ENCODE measurements at regions not wholly inside any gene's neighbourhood (a gene's known extent, or its start where the extent isn't known, plus 50 kb on each side); places are given as distances from the start of the nearest gene placed in this dataset.
"Not testable (repeated sequence)": the region's sequence is repeated elsewhere in the genome, so short reads cannot be mapped to it uniquely, and the experiment has no call there.

- TF ChIP-seq CTCF (conservative IDR thresholded peaks at IDR 0.05 in 1 of 2, IDR thresholded peaks at IDR 0.05 in 1 of 2; ENCODE audit: extremely low read depth in 1 of 2, insufficient read depth in 1 of 2, low read depth in 1 of 2, low read length in 2 of 2); EZH2 (IDR thresholded peaks at IDR 0.05; ENCODE audit: borderline replicate concordance, low read length): not testable (repeated sequence)
Measured at GRCh38 chr9:63425123-63425522, 1859.9 kb downstream of the FOXD4L5 start.
